ENCODE measurements at regions not wholly inside any gene's neighbourhood (a gene's known extent, or its start where the extent isn't known, plus 50 kb on each side); places are given as distances from the start of the nearest gene placed in this dataset.
"Not testable (repeated sequence)": the region's sequence is repeated elsewhere in the genome, so short reads cannot be mapped to it uniquely, and the experiment has no call there.

GRCh38 chr2:102891296-102891695 lies 129.5 kb downstream of the TMEM182 start:
- Mint-ChIP-seq H3K4me1 (ENCODE audit: low read depth) (peaks cover 12% of the 10 kb centered on the region), H3K36me3 (ENCODE audit: insufficient read depth) (no peaks in the 10 kb centered on the region), H3K9me3 (ENCODE audit: low read depth) (no peaks in the 10 kb centered on the region), H3K27ac (no peak overlapping the region), H3K4me3 (ENCODE audit: low read depth) (no peak overlapping the region), H3K27me3 (no peaks in the 10 kb centered on the region)
- no peak for TF ChIP-seq CTCF (IDR thresholded peaks at IDR 0.05; ENCODE audit: unreplicated experiment)
- no peak for DNase-seq (ENCODE audit: low spot score, unreplicated experiment)

GRCh38 chr2:102892698-102893310 lies 131.0 kb downstream of the TMEM182 start:
- Mint-ChIP-seq H3K36me3 (ENCODE audit: insufficient read depth) (no peaks in the 10 kb centered on the region), H3K9me3 (ENCODE audit: low read depth) (no peaks in the 10 kb centered on the region), H3K27me3 (no peaks in the 10 kb centered on the region), H3K4me3 (ENCODE audit: low read depth) (no peak overlapping the region), H3K27ac (no peak overlapping the region), H3K4me1 (ENCODE audit: low read depth) (peaks cover 12% of the 10 kb centered on the region)
- no peak for DNase-seq (ENCODE audit: low spot score, unreplicated experiment)
- TF ChIP-seq CTCF (IDR thresholded peaks at IDR 0.05; ENCODE audit: unreplicated experiment) = no peak

- H3K4me1 Mint-ChIP-seq (ENCODE audit: low read depth) = peaks cover 9% of the 10 kb centered on the region
Measured at GRCh38 chr2:102893870-102894269, 132.0 kb downstream of the TMEM182 start.

GRCh38 chr2:102895376-102895775 lies 133.5 kb downstream of the TMEM182 start:
- no peaks in the 10 kb centered on the region for H3K36me3 Mint-ChIP-seq (ENCODE audit: insufficient read depth)
- DNase-seq (ENCODE audit: low spot score, unreplicated experiment) = no peak
- H3K4me1 Mint-ChIP-seq (ENCODE audit: low read depth) = no peaks in the 10 kb centered on the region
- peaks cover 4% of the 10 kb centered on the region for H3K9me3 Mint-ChIP-seq (ENCODE audit: low read depth)
- H3K4me3 Mint-ChIP-seq (ENCODE audit: low read depth) = no peak overlapping the region
- no peaks in the 10 kb centered on the region for H3K27me3 Mint-ChIP-seq
- TF ChIP-seq CTCF (IDR thresholded peaks at IDR 0.05; ENCODE audit: unreplicated experiment) = no peak
- no peak overlapping the region for H3K27ac Mint-ChIP-seq

More at GRCh38 chr2:102893870-102894269, 132.0 kb downstream of the TMEM182 start:
- no peak overlapping the region for H3K27ac Mint-ChIP-seq
- no peaks in the 10 kb centered on the region for H3K27me3 Mint-ChIP-seq
- H3K4me3 Mint-ChIP-seq (ENCODE audit: low read depth) = no peak overlapping the region
- peaks cover 4% of the 10 kb centered on the region for H3K9me3 Mint-ChIP-seq (ENCODE audit: low read depth)
- H3K36me3 Mint-ChIP-seq (ENCODE audit: insufficient read depth) = no peaks in the 10 kb centered on the region
- no peak for TF ChIP-seq CTCF (IDR thresholded peaks at IDR 0.05; ENCODE audit: unreplicated experiment)
- DNase-seq (ENCODE audit: low spot score, unreplicated experiment) = no peak

- H3K27ac Mint-ChIP-seq; H3K4me3 Mint-ChIP-seq (ENCODE audit: low read depth); H3K27me3 Mint-ChIP-seq; H3K36me3 Mint-ChIP-seq (ENCODE audit: insufficient read depth); H3K9me3 Mint-ChIP-seq (ENCODE audit: low read depth); H3K4me1 Mint-ChIP-seq (ENCODE audit: low read depth); DNase-seq (ENCODE audit: low spot score, unreplicated experiment): not testable (repeated sequence)
Measured at GRCh38 chr2:102909240-102909639, 147.4 kb downstream of the TMEM182 start.

- H3K27ac Mint-ChIP-seq = no peak overlapping the region
- H3K4me1 Mint-ChIP-seq (ENCODE audit: low read depth) = no peaks in the 10 kb centered on the region
- TF ChIP-seq CTCF (IDR thresholded peaks at IDR 0.05; ENCODE audit: unreplicated experiment) = no peak
- H3K9me3 Mint-ChIP-seq (ENCODE audit: low read depth) = peaks cover 9% of the 10 kb centered on the region
- H3K36me3 Mint-ChIP-seq (ENCODE audit: insufficient read depth) = no peaks in the 10 kb centered on the region
- no peak overlapping the region for H3K4me3 Mint-ChIP-seq (ENCODE audit: low read depth)
- no peaks in the 10 kb centered on the region for H3K27me3 Mint-ChIP-seq
- no peak for DNase-seq (ENCODE audit: low spot score, unreplicated experiment)
Measured at GRCh38 chr2:102910724-102911123, 148.9 kb downstream of the TMEM182 start.
